ENCODE measurements at regions not wholly inside any gene's neighbourhood (a gene's known extent, or its start where the extent isn't known, plus 50 kb on each side); places are given as distances from the start of the nearest gene placed in this dataset.

GRCh38 chr21:28227881-28228635 lies 764.6 kb downstream of the LTN1 start:
- Histone ChIP-seq H3K36me3 (ENCODE audit: insufficient read depth) (no peaks in the 10 kb centered on the region), H2AFZ (0 out of 2 replicates have a peak overlapping the region, but pooled peaks have one; percentile 5), H3K27me3 (ENCODE audit: insufficient read depth) (no peaks in the 10 kb centered on the region), H3K4me3 (no peak overlapping the region), H4K20me1 (replicated peaks; ENCODE audit: insufficient read depth) (no peaks in the 10 kb centered on the region), H3K9me2 (ENCODE audit: insufficient read depth) (no peaks in the 10 kb centered on the region), H3K79me2 (replicated peaks; ENCODE audit: insufficient read depth) (no peaks in the 10 kb centered on the region), H3K27ac (ENCODE audit: low read depth) (no peak overlapping the region), H3K4me2 (no peak overlapping the region), H3F3A (replicated peaks; ENCODE audit: low read depth) (no peaks in the 10 kb centered on the region), H3K4me1 (ENCODE audit: insufficient read depth) (no peaks in the 10 kb centered on the region; the same call in 1 of the 2 replicates)
- Mint-ChIP-seq H3K9me3 (no peaks in the 10 kb centered on the region), H3K36me3 (ENCODE audit: low read depth) (no peaks in the 10 kb centered on the region), H3K27ac (no peak overlapping the region), H3K4me1 (peaks cover 3% of the 10 kb centered on the region; the same call in 2 of the 3 replicates), H3K4me3 (no peak overlapping the region), H3K27me3 (ENCODE audit: insufficient read depth, low read depth, poor library complexity) (peaks cover 3% of the 10 kb centered on the region)
- no peak for ATAC-seq
- TF ChIP-seq POLR2AphosphoS5 (IDR thresholded peaks at IDR 0.05; ENCODE audit: low read depth) (no peak), EZH2 (IDR thresholded peaks at IDR 0.05; ENCODE audit: low read depth, unreplicated experiment) (no peak), STAT1 (IDR thresholded peaks at IDR 0.05; ENCODE audit: unreplicated experiment) (no peak), ETS1 (IDR thresholded peaks at IDR 0.05) (no peak), ZNF114 (CRISPR knock-in tag; IDR thresholded peaks at IDR 0.05) (no peak), EZH2phosphoT487 (IDR thresholded peaks at IDR 0.05; ENCODE audit: unreplicated experiment) (no peak), ZNF462 (CRISPR knock-in tag; IDR thresholded peaks at IDR 0.05) (no peak), JUNB (IDR thresholded peaks at IDR 0.05; ENCODE audit: unreplicated experiment) (no peak), ZNF331 (CRISPR knock-in tag; IDR thresholded peaks at IDR 0.05; ENCODE audit: low read depth) (no peak), CREB1 (CRISPR knock-in tag; IDR thresholded peaks at IDR 0.05; ENCODE audit: low read depth) (no peak), NANOG (IDR thresholded peaks at IDR 0.05; ENCODE audit: borderline replicate concordance) (no peak)
- TF ChIP-seq, protein P1, sequence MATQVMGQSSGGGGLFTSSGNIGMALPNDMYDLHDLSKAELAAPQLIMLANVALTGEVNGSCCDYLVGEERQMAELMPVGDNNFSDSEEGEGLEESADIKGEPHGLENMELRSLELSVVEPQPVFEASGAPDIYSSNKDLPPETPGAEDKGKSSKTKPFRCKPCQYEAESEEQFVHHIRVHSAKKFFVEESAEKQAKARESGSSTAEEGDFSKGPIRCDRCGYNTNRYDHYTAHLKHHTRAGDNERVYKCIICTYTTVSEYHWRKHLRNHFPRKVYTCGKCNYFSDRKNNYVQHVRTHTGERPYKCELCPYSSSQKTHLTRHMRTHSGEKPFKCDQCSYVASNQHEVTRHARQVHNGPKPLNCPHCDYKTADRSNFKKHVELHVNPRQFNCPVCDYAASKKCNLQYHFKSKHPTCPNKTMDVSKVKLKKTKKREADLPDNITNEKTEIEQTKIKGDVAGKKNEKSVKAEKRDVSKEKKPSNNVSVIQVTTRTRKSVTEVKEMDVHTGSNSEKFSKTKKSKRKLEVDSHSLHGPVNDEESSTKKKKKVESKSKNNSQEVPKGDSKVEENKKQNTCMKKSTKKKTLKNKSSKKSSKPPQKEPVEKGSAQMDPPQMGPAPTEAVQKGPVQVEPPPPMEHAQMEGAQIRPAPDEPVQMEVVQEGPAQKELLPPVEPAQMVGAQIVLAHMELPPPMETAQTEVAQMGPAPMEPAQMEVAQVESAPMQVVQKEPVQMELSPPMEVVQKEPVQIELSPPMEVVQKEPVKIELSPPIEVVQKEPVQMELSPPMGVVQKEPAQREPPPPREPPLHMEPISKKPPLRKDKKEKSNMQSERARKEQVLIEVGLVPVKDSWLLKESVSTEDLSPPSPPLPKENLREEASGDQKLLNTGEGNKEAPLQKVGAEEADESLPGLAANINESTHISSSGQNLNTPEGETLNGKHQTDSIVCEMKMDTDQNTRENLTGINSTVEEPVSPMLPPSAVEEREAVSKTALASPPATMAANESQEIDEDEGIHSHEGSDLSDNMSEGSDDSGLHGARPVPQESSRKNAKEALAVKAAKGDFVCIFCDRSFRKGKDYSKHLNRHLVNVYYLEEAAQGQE (IDR thresholded peaks at IDR 0.05; ENCODE audit: unreplicated experiment) = no peak
- TF ChIP-seq, protein P2, sequence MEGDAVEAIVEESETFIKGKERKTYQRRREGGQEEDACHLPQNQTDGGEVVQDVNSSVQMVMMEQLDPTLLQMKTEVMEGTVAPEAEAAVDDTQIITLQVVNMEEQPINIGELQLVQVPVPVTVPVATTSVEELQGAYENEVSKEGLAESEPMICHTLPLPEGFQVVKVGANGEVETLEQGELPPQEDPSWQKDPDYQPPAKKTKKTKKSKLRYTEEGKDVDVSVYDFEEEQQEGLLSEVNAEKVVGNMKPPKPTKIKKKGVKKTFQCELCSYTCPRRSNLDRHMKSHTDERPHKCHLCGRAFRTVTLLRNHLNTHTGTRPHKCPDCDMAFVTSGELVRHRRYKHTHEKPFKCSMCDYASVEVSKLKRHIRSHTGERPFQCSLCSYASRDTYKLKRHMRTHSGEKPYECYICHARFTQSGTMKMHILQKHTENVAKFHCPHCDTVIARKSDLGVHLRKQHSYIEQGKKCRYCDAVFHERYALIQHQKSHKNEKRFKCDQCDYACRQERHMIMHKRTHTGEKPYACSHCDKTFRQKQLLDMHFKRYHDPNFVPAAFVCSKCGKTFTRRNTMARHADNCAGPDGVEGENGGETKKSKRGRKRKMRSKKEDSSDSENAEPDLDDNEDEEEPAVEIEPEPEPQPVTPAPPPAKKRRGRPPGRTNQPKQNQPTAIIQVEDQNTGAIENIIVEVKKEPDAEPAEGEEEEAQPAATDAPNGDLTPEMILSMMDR (conservative IDR thresholded peaks at IDR 0.05; ENCODE audit: low read depth in 2 of 2) = no peak
- no peak for DNase-seq (ENCODE audit: low spot score)

All from GM23338 (cell line).